SK-N-SH (cell line): ENCODE measurements at regions not wholly inside any gene's neighbourhood (a gene's known extent, or its start where the extent isn't known, plus 50 kb on each side); places are given as distances from the start of the nearest gene placed in this dataset.

Source experiments
- CHD2 ChIP-seq: fragments of 150-350 bp; IDR thresholded peaks from 2 replicates; pipeline ENCODE4 v1.6.1; 2018; ENCODE audit warnings: low read length; ENCODE audit not compliant: partially characterized antibody
- CTCF ChIP-seq: fragments of 200-600 bp; sonication (generic); IDR thresholded peaks from 2 replicates; pipeline ENCODE4 v1.6.1; 2017; ENCODE audit warnings: antibody characterized with exemption, mild to moderate bottlenecking, moderate library complexity
- PBX3 ChIP-seq: IDR thresholded peaks from 2 replicates; pipeline ENCODE4; 2012
- RFX5 ChIP-seq: IDR thresholded peaks from 2 replicates; pipeline ENCODE4 v1.6.1; 2012; ENCODE audit warnings: mild to moderate bottlenecking, improper control_type of control experiment, low read length

- TF ChIP-seq RFX5, result no peak
- no peak for TF ChIP-seq CTCF
- TF ChIP-seq CHD2, result no peak
- no peak for TF ChIP-seq PBX3
Observed at GRCh38 chr15:60062826-60063225, 58.7 kb downstream of the FOXB1 start.
